Femur (tissue), 1 donor: ENCODE measurements at regions not wholly inside any gene's neighbourhood (a gene's known extent, or its start where the extent isn't known, plus 50 kb on each side); places are given as distances from the start of the nearest gene placed in this dataset.

Experiments used
- DNase-seq: peaks from one replicate; pipeline ENCODE4 v3.0.0-alpha.2; 2017

DNA sequence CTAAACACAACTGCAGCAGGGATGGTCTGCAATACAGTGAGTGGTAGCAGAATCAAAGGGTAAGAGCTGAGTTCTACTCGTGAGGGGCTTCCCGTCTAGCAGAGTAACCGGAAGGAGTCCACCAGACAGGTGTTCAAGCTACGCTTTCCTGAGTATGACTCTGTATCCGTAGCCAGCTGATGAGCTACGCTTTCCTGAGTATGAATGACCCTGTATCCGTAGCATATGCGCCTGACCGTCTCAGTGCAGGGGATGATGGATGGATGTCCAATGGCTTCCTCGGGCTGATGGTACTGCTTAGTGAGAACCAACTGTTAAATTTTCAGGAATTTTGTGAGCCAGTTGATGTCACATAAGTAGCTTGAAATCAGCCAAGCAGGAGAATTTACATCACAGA lies 244.1 kb upstream of the MYT1L start:
- DNase-seq: no peak

DNA sequence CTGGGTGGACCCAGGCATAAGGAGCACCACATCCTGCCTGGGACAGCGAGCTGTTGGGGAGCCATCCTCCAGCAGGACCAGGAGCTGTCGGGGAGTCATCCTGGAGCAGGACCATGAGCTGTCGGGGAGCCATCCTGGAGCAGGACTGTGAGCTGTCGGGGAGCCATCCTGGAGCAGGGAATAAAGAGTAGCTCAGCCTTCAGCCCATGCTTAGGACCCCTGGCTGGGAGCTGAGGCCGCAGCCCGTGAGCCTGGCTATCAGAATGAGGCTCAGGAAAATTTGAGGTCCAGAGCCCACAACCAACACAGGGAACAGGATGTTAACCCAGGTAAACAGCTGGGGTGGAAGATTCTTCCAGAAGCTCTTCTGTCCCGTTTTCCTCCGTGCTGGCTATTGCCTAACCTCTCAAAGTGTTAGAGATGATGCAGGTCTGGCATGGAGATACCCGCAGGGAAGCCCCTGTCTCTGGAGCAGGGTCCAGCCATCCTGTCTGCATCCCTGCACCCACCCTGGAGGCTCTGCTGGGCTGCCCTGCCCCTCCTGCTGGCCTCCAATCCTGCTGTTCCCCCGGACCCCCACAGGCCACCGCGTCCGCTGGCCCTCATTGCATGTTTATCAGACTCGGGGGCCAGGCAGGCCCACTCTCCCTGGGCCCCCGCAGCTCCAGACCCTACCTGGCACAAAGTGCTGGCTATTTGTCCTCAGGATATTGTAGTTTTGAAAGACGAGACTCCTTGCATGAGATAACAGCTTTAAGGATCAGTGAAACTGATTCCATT lies 243.5 kb upstream of the MYT1L start:
- DNase-seq: no peak

DNA sequence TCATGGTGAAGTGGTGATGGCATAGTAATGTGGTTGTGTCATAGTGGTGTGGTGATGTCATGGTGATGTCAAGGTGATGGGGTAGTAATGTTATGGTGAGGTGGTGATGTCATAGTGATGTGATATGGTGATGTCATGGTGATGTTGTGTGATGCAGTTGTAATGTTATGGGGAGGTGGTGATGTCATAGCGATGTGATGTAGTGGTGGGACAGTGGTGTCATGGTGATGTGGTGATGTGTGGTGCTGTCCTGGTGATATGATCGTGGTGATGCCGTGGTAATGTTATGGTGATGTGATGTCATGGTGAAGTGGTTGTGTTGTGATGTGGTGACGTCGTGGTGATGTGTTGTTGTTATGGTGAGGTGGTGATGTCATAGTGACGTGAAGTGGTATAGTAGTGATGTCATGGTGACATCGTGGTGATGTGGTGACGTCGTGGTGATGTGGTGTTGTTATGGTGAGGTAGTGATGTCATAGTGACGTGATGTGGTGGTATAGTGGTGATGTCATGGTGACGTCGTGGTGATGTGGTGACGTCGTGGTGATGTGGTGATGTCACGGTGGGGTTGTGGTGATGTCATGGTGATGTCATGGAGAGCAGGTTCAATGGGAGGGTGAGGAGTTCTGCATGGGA lies 242.7 kb upstream of the MYT1L start:
- DNase-seq: no peak

DNA sequence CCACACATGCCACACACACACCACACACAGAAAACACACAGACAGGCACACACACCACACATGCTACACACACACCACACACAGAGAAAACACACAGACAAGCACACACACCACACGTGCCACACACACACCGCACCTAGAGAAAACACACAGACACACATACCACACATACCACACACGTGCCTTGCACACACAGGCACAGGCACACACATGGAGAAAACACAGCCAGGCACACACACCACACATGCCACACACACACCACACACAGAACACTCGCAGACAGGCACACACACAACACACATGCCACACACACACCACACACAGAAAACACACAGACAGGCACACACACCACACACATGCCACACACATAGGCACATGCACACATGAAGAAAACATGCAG lies 242.1 kb upstream of the MYT1L start:
- no peak for DNase-seq

DNA sequence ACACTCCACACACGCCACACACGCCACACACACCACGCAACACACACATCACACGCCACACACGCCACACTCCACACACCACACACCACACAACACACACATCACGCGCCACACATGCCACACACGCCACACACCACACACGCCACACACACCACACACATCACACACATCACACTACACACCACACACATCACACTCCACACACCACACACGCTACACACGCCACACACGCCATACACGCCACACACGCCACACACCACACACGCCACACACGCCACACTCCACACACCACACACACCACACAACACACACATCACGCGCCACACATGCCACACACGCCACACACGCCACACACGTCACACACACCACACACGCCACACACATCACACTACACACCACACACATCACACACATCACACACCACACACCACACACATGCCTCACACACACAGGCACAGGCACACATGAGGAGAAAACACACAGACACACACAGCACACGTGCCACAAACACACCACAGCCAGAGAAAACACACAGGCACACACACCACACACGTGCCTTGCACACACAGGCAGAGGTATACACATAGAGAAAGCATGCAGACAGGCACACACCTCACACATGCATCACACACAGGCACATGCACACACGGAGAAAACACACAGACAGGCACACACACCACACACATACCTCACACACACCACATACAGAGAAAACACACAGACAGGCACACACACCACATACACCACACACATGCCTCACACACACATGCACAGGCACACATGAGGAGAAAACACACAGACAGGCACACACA lies 241.5 kb upstream of the MYT1L start:
- no peak for DNase-seq

DNA sequence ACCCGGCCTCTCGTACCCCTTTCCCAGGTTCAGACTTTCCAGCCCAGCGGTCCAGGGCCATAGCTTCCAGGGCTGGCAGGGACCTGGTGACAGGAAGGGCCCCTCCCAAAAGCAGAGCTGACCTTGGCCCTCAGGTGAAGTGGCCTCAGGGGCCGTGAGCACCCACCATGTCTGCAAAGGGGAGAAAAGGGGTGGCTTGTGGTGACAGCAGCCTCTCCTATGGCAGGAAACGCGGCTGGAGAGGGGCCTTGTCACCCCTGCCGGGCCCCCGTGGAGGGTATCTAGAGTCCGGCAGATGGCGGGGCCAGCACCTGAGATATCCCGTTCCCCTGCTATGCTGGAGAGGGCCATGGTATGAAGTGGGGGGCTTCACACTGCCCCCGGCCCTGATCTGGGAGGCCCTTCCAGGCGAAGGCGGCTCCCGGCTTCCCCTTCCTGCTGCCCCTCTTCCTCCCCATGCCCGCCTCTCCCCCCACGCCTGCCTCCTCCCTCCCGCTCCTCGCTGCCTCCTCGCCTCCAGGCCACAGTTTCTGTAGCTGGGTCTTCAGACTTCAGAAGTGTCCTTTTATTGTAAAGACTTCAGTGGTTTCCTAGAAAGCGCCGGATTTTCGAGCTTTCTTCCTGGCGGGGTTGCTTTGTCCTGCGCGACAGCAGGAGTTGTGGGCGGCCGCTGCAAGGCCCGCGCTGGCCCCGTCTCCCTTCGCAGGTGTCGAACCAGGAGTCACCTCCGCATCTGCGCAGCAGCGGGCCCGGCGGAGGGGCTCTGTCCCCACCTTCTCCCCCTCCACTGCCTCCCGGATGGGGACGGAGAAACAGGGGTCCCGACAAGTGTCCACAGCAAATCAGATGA lies 240.5 kb upstream of the MYT1L start:
- no peak for DNase-seq

DNA sequence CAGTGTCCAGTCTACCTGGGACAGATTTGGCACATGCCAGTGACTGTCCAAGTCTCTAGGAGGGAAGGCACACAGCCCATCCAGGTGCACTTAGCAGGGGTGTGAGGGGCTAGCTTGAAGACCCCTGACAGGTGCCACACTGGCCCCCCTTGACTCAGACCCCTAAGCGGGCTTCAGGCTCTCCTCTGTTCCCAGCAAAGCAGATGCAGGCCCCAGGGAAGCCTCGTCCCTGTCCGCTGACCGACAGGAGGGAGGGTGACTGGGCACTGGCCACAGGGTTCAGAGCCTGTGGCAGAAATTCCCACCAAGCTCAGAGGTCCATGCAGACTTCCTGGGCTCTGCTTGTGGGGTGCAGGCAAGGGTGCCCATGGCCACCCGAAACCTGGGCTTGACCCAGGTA lies 239.8 kb upstream of the MYT1L start:
- DNase-seq: no peak

DNA sequence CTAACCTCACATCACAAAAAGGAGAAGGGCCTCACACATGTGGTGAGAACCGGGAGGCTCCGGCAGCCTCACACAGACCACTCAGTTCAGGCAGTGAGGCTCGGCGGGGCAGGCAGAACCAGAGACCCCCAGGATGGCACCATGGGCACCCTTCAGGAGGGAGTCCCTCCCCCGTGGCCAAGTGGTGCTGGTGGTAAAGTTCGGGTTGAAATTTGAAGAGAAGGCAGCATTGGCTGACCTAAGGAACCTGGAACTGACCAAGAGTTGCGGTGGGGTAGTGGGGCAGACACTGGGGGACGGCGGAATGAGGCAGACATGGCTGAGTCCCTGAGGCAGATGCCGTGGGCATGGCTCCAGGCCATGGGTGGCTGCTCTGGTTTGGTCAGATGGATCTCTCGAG lies 239.3 kb upstream of the MYT1L start:
- no peak for DNase-seq

DNA sequence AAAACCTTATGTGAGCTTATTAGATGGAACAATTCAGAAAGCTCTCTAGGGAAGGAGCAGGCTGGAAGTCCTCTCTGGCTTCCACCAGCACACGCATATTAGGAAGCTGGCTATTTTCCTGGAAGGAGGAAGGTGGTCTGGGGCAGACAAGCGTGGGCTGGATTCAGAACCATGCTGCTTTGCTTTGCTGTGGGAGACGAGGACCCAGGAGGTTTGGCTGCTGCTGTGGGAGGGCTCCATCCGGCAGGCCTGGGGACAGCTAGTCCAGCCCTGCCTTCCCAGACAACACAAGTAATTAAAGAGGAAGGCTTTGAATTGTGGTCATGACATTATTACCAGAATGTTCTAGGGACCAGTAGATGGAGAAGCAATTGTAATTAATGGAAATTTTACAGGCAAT lies 238.8 kb upstream of the MYT1L start:
- no peak for DNase-seq

DNA sequence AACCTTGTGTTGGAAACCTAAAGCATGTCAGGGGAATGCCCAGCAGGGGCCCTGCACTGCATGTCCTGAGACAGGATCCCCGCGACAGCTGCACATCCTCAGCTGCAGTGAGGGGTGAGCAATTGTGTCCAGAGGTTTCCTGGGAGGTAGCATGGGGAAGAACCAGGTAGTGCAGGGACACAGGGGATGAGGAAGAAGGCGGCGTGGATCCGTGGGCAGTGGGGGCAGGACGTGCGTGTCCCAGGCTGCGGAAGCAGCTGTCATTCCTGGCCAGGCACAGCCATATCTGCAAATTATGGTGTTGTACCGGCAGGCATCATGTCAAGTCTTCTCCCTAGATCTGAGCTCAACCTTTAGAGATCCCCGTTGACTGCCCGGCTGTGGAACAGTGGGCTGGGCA lies 238.2 kb upstream of the MYT1L start:
- DNase-seq: no peak

DNA sequence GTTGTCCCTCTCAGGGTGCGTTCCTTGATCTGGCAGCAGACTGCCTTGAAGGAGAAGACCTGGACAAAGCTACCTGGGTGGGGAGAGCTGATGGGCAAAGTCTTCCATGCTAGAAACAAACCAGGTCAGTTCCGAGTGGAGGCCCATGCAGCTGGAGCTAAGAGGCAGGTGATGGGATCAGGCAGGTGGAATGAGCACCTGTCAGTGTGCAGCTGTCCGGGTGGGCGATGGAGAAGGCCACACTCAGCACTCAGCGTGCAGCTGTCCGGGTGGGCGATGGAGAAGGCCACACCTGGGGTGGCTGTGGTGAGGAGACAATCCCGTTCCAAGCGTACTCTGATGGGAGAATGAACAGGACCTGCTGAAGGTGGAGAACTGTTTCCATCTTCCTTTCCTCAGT lies 237.3 kb upstream of the MYT1L start:
- no peak for DNase-seq

DNA sequence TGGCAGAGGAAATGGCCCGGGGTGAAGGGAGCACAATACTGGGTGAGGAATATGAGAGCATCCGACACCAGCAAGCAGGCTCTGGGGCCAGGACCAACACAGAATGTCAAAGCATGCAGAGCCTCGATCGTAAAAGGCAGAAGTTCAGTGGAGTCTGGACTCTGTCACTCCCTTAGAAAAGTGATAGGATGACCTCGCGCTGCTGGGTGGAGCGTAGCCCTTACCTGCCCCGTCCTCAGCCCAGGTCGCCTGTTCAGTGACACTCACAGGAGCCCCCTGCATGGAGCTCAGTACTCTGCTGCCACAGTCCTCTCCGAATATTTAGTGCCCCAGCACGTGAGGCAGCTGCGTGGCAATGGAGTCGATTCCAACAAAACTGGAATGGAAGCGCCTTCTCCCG lies 236.7 kb upstream of the MYT1L start:
- DNase-seq: no peak

DNA sequence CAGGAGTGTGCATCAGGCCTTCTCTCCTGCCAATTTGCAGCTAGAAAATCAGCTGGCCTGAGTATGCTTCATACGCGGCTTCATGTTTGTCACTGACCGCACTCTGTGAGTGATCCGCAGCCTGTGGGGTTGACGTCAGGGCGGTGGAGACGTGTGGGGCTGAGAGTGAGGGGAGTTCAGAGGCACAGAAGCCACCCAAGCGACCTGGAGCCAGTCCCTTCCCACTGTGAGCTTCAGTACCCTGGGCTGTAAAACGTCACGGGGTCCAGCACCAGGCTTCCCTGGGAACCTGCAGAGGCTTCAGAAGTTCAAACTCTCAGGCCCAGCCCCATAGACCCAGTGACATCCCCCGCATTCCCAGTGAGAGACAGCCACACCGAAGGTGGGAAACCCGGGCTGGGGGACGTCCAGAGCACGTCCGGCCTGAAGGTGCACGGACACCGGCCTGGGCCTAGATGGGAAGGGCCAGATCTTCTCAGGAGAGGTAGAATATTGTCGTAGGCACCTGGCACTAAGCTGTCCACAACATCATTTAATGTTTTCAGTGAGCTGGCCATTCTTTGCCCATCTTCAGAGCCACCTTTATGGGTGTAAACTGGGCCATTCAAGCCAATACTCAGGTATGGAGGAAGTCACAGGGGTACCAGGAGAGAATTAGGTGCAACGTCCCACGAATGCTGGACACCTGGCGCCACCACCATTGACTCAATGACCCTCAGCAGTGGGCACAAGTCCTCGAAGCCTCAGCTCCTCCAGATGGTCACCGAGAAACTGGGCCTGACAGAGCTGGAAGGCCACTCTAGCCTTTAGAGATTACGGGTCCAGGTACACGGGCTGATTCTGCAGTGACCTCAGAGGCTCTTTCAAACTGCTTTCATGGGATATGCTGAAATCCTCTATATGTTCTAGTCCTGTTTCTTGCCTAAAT lies 235.6 kb upstream of the MYT1L start:
- DNase-seq: no peak

DNA sequence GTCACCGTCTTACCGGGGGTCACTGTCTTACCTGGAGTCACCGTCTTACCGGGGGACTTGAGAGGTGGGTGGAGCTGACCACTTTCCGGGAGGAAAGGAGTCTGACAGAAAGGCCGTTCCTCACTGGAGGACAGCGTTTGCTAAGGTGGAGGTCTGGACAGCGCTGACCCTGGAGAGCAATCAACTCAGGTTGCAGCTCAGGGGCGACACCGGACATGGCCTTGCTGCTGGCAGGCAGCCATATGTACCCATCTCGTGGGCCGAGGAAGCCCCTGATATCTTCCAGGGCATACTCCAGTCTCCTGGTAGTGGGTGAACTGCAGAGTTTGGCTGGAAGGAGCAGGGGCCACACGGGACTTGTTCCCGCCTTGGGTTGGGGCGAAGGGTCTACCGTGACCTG lies 234.6 kb upstream of the MYT1L start:
- no peak for DNase-seq

DNA sequence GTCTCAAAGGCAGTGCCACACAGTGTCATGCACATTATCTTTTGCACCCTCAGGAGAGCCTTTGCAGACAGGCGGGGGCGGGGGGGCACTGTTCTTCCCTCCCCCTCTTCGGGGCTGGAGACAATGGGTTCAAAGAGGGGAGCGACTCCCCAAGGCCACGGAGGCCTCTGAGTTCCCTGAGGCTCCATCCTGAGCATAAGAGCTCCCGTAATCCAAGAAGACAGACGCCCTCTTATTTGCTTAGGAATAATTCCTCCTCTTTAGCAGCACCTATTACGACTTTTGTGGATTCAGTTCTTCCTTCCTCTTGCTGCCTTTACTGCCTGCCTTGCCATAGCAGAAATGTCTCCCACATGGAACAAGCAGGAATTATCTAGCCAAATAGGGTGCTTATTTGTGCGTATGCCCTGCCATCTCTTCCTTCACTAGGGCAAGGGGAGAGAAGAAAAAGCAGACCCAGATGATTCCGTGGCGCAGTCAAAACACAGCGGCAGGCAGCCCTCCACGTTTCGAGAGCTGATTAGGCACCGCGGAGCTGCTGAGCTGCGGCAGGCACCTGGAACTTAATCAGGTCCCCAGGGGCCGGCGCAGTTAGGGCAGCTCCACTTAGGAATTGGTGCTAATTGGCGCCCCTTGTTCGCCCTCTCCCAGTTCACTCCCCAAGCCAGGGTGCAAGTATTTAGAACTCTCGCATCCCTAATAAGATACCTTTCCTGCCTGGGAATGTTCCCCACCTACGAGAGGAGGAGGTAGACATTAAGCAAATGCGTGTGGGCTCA lies 233.4 kb upstream of the MYT1L start:
- DNase-seq: no peak

DNA sequence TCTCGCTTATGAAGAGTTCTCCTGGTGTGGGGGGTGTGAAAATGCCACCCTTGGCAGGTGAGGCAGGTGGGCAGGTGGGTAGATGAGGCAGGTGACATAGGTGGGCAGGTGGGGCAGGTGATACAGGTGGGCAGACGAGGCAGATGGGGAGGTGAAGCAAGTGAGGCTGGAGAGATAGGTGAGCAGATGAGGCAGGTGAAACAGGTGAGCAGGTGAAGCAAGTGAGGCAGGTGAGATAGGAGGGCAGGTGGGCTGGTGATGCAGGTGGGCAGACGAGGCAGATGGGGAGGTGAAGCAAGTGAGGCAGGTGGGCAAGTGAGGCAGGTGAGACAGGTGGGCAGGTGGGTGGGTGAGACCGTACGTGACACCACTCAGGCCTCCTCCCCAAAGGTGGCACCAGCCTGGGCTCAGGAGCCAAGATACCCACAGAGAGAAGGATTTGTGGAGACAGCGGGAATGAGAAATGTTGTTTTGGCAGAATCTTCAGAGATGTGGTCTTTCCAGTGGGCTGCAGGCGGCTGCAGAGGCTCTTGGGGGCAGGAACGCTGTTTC lies 232.3 kb upstream of the MYT1L start:
- no peak for DNase-seq

DNA sequence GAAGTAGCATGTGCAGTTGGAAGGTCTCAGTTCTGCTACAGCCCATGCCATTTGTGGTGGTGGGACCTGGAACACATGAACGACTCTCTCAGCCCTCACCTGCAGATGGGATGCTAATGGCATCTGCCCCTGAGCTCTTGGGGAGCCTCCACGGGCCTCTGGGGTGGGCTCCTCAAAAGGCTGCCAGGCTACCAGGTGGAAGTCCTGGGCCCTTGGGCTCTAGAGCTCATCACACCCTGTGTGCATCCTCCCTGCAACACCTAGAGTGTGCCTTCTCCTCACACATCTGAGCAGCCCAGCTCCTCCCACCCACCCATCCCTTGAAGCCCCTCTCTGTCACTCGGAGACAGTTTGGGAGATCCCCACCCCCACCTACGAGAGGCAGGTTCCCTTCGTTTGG lies 231.8 kb upstream of the MYT1L start:
- DNase-seq: no peak

DNA sequence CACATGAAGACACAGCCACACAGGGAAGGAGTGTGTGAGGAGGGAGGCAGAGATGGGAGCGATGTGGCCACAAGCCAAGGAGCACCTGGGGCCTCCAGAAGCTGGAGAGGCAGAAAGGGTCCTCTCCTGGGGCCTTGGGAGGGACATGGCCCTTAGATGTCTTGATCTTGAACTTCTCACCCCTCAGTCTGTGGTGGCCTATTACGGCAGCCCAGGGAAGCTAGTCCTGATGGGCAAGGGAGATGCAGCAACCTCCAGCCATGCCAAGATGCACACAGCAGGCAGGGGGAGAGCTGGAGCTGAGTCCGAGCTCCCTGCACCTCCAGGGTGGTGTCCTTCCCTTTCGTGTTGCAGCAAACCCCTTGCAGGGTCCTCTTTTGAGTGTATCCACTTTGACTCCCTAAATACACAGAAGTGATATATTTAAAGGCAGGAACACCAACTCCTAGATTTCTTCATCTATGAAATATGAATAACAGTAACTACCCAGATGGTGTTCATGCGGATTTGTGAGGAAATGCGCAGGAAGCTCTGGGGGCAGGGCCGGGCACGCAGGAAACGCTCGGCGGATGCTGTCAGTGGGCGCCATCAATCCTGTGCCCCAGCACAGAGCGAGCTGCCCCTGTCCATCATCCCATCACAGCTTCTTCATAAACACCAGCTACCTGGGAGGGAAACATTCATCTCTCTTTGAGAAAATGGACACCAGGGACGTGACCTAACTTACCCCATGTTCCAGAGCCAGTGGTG lies 230.4 kb upstream of the MYT1L start:
- no peak for DNase-seq

DNA sequence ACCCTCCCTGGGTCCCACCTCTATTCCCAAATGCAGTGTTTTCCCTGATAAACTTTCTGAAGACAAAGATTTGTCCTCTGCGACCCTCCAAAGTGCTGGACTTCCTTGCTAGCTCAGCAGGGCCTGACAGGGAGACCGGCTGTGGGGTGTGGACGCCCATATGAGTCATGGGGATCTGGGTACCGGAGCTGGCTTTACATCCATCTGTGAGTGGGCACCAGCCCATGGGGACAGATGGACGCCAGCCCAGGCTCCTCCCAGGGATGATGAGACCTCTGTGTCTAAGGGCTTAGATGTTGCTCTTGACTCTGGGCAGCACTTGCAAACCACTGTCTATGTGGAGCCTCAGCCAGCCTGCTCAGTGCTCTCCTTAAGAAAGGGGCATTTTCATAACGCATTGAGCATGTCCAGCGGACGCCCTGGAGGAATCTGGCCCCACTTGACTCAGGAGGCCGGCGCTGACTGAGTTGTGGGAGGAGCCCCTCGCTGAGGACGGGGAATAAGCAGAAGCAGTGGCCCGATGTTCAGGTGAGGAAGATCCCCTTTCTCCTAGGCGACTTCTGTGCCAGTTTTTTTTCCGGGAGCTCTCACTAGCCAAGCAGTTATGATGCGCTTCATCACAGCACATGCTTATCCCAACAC lies 229.4 kb upstream of the MYT1L start:
- DNase-seq: no peak

DNA sequence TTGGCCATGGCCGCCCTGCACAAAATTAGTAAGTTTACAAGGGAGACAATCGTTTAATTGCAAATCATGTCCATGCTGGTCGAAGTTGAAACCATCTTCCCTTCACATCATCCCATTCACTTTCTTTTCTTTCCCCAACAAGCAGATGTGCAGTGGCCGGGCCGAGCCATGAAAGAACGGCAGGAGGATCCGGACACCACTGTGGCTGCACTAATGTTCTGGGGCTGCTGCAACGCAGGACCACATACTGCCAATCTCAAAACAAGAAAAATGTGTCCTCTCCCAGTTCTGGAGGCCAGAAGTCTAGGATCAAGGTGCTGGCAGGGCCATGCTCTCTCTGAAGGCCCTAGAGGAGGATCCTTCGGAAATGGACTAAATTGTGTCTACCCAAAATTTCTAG lies 227.4 kb upstream of the MYT1L start:
- DNase-seq: no peak
